ENCODE measurements at regions not wholly inside any gene's neighbourhood (a gene's known extent, or its start where the extent isn't known, plus 50 kb on each side); places are given as distances from the start of the nearest gene placed in this dataset.

GRCh38 chr12:75833268-75833667 lies 198.3 kb downstream of the PHLDA1 start:
- TF ChIP-seq CTCF (IDR thresholded peaks at IDR 0.05; ENCODE audit: low read depth, low read length) (no peak), EZH2phosphoT487 (IDR thresholded peaks at IDR 0.05; ENCODE audit: low read depth) (no peak)
